GM23338 (cell line): ENCODE measurements at regions not wholly inside any gene's neighbourhood (a gene's known extent, or its start where the extent isn't known, plus 50 kb on each side); places are given as distances from the start of the nearest gene placed in this dataset.

ENCODE experiments used
- ATAC-seq: fragments of 200-7000 bp; cut with Tn5 transposase; 3 replicates; pipeline ENCODE4 v1.9.1; 2020
- DNase-seq: peaks from one replicate; pipeline ENCODE4 v3.0.0-alpha.2; 2015; ENCODE audit warnings: low spot score
- H2AFZ ChIP-seq: fragments of 200-600 bp; sonication (generic); 2 replicates; pipeline ENCODE4 v1.8.0; 2016; ENCODE audit warnings: antibody characterized with exemption, mild to moderate bottlenecking, moderate library complexity
- H3F3A ChIP-seq: fragments of 200-600 bp; sonication (generic); replicated peaks from 2 replicates; pipeline ENCODE4 v1.8.0; 2017; ENCODE audit warnings: antibody characterized with exemption, mixed run types, low read depth
- H3K27ac ChIP-seq: fragments of 200-600 bp; sonication (generic); 2 replicates; pipeline ENCODE4 v1.6.1; 2016; ENCODE audit warnings: low read depth
- H3K27me3 ChIP-seq: fragments of 200-600 bp; sonication (generic); 2 replicates; pipeline ENCODE4 v1.8.0; 2016; ENCODE audit warnings: mild to moderate bottlenecking, mixed run types, moderate library complexity; ENCODE audit not compliant: insufficient read depth
- H3K36me3 ChIP-seq: fragments of 200-600 bp; sonication (generic); 2 replicates; pipeline ENCODE4 v1.8.0; 2016; ENCODE audit warnings: mild to moderate bottlenecking; ENCODE audit not compliant: insufficient read depth
- H3K4me1 ChIP-seq: fragments of 200-600 bp; sonication (generic); 2 replicates; pipeline ENCODE4 v1.8.0; 2016; ENCODE audit warnings: mild to moderate bottlenecking, moderate library complexity; ENCODE audit not compliant: insufficient read depth
- H3K4me2 ChIP-seq: fragments of 200-600 bp; sonication (generic); 2 replicates; pipeline ENCODE4 v1.7.1; 2017; ENCODE audit warnings: mixed run types
- H3K4me3 ChIP-seq: fragments of 200-600 bp; sonication (generic); 2 replicates; pipeline ENCODE4 v1.6.1; 2016; ENCODE audit warnings: mixed run types
- H3K79me2 ChIP-seq: fragments of 200-600 bp; sonication (generic); replicated peaks from 2 replicates; pipeline ENCODE4 v1.8.0; 2017; ENCODE audit warnings: mild to moderate bottlenecking; ENCODE audit not compliant: insufficient read depth
- H3K9me2 ChIP-seq: fragments of 200-600 bp; sonication (generic); 2 replicates; pipeline ENCODE4 v1.8.0; 2017; ENCODE audit not compliant: insufficient read depth
- H4K20me1 ChIP-seq: fragments of 200-600 bp; sonication (generic); replicated peaks from 2 replicates; pipeline ENCODE4 v1.8.0; 2017; ENCODE audit warnings: mild to moderate bottlenecking; ENCODE audit not compliant: insufficient read depth
- H3K27ac Mint-ChIP-seq: 2 replicates; pipeline ENCODE4 v1.8.0; 2020; ENCODE audit warnings: inconsistent platforms, mild to moderate bottlenecking, moderate library complexity, mixed read lengths
- H3K27me3 Mint-ChIP-seq: 3 replicates; pipeline ENCODE4 v1.8.0; 2022; ENCODE audit warnings: low read depth, mild to moderate bottlenecking, moderate library complexity, mixed read lengths, inconsistent platforms; ENCODE audit not compliant: insufficient read depth, poor library complexity
- H3K36me3 Mint-ChIP-seq: 3 replicates; pipeline ENCODE4 v1.8.0; 2021; ENCODE audit warnings: low read depth, mild to moderate bottlenecking, inconsistent platforms, moderate library complexity, mixed read lengths
- H3K4me1 Mint-ChIP-seq: 3 replicates; pipeline ENCODE4 v1.8.0; 2020; ENCODE audit warnings: mild to moderate bottlenecking, inconsistent platforms, mixed read lengths
- H3K4me3 Mint-ChIP-seq: 3 replicates; pipeline ENCODE4 v1.8.0; 2021; ENCODE audit warnings: moderate library complexity, mild to moderate bottlenecking, inconsistent platforms, mixed read lengths
- H3K9me3 Mint-ChIP-seq: 3 replicates; pipeline ENCODE4 v1.8.0; 2020; ENCODE audit warnings: moderate library complexity, mild to moderate bottlenecking, inconsistent platforms, mixed read lengths
- CREB1 ChIP-seq: fragments of 250-450 bp; sonication (Bioruptor Pico); IDR thresholded peaks from 2 replicates; pipeline ENCODE4 v1.5.0; 2020; ENCODE audit warnings: low read depth, mild to moderate bottlenecking, moderate library complexity
- EZH2 ChIP-seq: fragments of 200-600 bp; sonication (generic); IDR thresholded peaks from one replicate; pipeline ENCODE4 v1.8.0; 2017; ENCODE audit warnings: antibody characterized with exemption, mild to moderate bottlenecking, low read depth; ENCODE audit not compliant: unreplicated experiment
- EZH2phosphoT487 ChIP-seq: fragments of 200-600 bp; sonication (generic); IDR thresholded peaks from one replicate; pipeline ENCODE4 v1.8.1; 2018; ENCODE audit warnings: antibody characterized with exemption; ENCODE audit not compliant: unreplicated experiment
- JUNB ChIP-seq: IDR thresholded peaks from one replicate; pipeline ENCODE4 v1.6.1; 2016; ENCODE audit warnings: antibody characterized with exemption; ENCODE audit not compliant: unreplicated experiment
- NANOG ChIP-seq: IDR thresholded peaks from 2 replicates; pipeline ENCODE4 v1.6.1; 2016; ENCODE audit warnings: antibody characterized with exemption, borderline replicate concordance
- POLR2AphosphoS5 ChIP-seq: IDR thresholded peaks from 2 replicates; pipeline ENCODE4 v1.6.1; 2016; ENCODE audit warnings: antibody characterized with exemption, low read depth
- STAT1 ChIP-seq: IDR thresholded peaks from one replicate; pipeline ENCODE4 v1.6.1; 2016; ENCODE audit warnings: antibody characterized with exemption; ENCODE audit not compliant: unreplicated experiment
- ZNF114 ChIP-seq: fragments of 250-450 bp; sonication (Bioruptor Pico); IDR thresholded peaks from 2 replicates; pipeline ENCODE4 v1.5.0; 2020; ENCODE audit warnings: mild to moderate bottlenecking, moderate library complexity
- ZNF331 ChIP-seq: fragments of 250-450 bp; sonication (Bioruptor Pico); IDR thresholded peaks from 2 replicates; pipeline ENCODE4 v1.5.0; 2020; ENCODE audit warnings: low read depth, mild to moderate bottlenecking, moderate library complexity
- TF ChIP-seq, protein P1 (sequence below), 2 experiments: fragments of 200-600 bp in 1 of 2; sonication (generic) in 1 of 2; conservative IDR thresholded peaks; 2 replicates each; pipeline versions ENCODE4 v1.5.1 to v1.6.1; 2016 to 2017; ENCODE audit warnings: antibody characterized with exemption in 2 of 2, low read depth in 2 of 2, mild to moderate bottlenecking in 2 of 2, moderate library complexity in 1 of 2
- TF ChIP-seq, protein P2 (sequence below): fragments of 250-450 bp; sonication (Bioruptor Pico); IDR thresholded peaks from 2 replicates; pipeline ENCODE4 v1.5.0; 2020; ENCODE audit warnings: mild to moderate bottlenecking, moderate library complexity
- TF ChIP-seq, protein P3 (sequence below): IDR thresholded peaks from 2 replicates; pipeline ENCODE4 v1.6.1; 2016; ENCODE audit warnings: antibody characterized with exemption
- TF ChIP-seq, protein P4 (sequence below): IDR thresholded peaks from one replicate; pipeline ENCODE4 v1.6.1; 2018; ENCODE audit warnings: antibody characterized with exemption; ENCODE audit not compliant: unreplicated experiment

DNA sequence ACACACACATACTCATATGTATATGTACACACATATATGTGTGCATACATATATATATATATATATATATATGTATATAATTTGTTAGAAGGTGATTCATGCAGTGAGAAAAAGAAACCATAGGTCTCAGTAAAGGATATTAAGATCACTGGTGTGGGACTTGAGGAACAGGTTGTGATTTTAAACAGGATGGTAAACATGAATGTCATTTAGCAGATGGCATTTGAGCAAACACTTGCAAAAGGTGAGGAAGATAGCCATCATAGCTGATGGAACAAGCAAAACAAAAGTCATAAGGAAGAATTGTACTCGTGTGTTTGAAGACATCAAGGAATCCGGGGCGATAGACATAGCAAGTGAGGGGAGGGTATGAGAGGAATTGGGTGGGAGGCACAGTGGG lies 784.5 kb downstream of the TSN start:
- no peak overlapping the region for H3K4me3 Mint-ChIP-seq
- no peaks in the 10 kb centered on the region for H3K27me3 ChIP-seq
- H3K4me2 ChIP-seq, result no peak overlapping the region
- H3F3A ChIP-seq, result no peaks in the 10 kb centered on the region
- H3K36me3 Mint-ChIP-seq, result no peaks in the 10 kb centered on the region; the same call in 1 of the 3 replicates
- H3K27ac Mint-ChIP-seq, result no peak overlapping the region
- ATAC-seq (no peak), DNase-seq (no peak)
- H4K20me1 ChIP-seq, result no peaks in the 10 kb centered on the region
- no peak overlapping the region for H3K27ac ChIP-seq
- TF ChIP-seq POLR2AphosphoS5 (no peak), ZNF331 (CRISPR knock-in tag) (no peak), EZH2phosphoT487 (no peak), ZNF114 (CRISPR knock-in tag) (no peak), CREB1 (CRISPR knock-in tag) (no peak), NANOG (no peak), STAT1 (no peak), JUNB (no peak), EZH2 (no peak)
- TF ChIP-seq, protein P1, sequence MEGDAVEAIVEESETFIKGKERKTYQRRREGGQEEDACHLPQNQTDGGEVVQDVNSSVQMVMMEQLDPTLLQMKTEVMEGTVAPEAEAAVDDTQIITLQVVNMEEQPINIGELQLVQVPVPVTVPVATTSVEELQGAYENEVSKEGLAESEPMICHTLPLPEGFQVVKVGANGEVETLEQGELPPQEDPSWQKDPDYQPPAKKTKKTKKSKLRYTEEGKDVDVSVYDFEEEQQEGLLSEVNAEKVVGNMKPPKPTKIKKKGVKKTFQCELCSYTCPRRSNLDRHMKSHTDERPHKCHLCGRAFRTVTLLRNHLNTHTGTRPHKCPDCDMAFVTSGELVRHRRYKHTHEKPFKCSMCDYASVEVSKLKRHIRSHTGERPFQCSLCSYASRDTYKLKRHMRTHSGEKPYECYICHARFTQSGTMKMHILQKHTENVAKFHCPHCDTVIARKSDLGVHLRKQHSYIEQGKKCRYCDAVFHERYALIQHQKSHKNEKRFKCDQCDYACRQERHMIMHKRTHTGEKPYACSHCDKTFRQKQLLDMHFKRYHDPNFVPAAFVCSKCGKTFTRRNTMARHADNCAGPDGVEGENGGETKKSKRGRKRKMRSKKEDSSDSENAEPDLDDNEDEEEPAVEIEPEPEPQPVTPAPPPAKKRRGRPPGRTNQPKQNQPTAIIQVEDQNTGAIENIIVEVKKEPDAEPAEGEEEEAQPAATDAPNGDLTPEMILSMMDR (conservative IDR thresholded peaks at IDR 0.05; ENCODE audit: low read depth in 2 of 2), result no peak
- TF ChIP-seq, protein P2, sequence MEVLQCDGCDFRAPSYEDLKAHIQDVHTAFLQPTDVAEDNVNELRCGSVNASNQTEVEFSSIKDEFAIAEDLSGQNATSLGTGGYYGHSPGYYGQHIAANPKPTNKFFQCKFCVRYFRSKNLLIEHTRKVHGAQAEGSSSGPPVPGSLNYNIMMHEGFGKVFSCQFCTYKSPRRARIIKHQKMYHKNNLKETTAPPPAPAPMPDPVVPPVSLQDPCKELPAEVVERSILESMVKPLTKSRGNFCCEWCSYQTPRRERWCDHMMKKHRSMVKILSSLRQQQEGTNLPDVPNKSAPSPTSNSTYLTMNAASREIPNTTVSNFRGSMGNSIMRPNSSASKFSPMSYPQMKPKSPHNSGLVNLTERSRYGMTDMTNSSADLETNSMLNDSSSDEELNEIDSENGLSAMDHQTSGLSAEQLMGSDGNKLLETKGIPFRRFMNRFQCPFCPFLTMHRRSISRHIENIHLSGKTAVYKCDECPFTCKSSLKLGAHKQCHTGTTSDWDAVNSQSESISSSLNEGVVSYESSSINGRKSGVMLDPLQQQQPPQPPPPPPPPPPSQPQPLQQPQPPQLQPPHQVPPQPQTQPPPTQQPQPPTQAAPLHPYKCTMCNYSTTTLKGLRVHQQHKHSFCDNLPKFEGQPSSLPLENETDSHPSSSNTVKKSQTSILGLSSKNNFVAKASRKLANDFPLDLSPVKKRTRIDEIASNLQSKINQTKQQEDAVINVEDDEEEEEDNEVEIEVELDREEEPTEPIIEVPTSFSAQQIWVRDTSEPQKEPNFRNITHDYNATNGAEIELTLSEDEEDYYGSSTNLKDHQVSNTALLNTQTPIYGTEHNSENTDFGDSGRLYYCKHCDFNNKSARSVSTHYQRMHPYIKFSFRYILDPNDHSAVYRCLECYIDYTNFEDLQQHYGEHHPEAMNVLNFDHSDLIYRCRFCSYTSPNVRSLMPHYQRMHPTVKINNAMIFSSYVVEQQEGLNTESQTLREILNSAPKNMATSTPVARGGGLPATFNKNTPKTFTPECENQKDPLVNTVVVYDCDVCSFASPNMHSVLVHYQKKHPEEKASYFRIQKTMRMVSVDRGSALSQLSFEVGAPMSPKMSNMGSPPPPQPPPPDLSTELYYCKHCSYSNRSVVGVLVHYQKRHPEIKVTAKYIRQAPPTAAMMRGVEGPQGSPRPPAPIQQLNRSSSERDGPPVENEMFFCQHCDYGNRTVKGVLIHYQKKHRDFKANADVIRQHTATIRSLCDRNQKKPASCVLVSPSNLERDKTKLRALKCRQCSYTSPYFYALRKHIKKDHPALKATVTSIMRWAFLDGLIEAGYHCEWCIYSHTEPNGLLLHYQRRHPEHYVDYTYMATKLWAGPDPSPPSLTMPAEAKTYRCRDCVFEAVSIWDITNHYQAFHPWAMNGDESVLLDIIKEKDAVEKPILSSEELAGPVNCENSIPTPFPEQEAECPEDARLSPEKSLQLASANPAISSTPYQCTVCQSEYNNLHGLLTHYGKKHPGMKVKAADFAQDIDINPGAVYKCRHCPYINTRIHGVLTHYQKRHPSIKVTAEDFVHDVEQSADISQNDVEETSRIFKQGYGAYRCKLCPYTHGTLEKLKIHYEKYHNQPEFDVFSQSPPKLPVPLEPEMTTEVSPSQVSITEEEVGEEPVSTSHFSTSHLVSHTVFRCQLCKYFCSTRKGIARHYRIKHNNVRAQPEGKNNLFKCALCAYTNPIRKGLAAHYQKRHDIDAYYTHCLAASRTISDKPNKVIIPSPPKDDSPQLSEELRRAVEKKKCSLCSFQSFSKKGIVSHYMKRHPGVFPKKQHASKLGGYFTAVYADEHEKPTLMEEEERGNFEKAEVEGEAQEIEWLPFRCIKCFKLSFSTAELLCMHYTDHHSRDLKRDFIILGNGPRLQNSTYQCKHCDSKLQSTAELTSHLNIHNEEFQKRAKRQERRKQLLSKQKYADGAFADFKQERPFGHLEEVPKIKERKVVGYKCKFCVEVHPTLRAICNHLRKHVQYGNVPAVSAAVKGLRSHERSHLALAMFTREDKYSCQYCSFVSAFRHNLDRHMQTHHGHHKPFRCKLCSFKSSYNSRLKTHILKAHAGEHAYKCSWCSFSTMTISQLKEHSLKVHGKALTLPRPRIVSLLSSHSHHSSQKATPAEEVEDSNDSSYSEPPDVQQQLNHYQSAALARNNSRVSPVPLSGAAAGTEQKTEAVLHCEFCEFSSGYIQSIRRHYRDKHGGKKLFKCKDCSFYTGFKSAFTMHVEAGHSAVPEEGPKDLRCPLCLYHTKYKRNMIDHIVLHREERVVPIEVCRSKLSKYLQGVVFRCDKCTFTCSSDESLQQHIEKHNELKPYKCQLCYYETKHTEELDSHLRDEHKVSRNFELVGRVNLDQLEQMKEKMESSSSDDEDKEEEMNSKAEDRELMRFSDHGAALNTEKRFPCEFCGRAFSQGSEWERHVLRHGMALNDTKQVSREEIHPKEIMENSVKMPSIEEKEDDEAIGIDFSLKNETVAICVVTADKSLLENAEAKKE (CRISPR knock-in tag), result no peak
- TF ChIP-seq, protein P3, sequence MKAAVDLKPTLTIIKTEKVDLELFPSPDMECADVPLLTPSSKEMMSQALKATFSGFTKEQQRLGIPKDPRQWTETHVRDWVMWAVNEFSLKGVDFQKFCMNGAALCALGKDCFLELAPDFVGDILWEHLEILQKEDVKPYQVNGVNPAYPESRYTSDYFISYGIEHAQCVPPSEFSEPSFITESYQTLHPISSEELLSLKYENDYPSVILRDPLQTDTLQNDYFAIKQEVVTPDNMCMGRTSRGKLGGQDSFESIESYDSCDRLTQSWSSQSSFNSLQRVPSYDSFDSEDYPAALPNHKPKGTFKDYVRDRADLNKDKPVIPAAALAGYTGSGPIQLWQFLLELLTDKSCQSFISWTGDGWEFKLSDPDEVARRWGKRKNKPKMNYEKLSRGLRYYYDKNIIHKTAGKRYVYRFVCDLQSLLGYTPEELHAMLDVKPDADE, result no peak
- TF ChIP-seq, protein P4, sequence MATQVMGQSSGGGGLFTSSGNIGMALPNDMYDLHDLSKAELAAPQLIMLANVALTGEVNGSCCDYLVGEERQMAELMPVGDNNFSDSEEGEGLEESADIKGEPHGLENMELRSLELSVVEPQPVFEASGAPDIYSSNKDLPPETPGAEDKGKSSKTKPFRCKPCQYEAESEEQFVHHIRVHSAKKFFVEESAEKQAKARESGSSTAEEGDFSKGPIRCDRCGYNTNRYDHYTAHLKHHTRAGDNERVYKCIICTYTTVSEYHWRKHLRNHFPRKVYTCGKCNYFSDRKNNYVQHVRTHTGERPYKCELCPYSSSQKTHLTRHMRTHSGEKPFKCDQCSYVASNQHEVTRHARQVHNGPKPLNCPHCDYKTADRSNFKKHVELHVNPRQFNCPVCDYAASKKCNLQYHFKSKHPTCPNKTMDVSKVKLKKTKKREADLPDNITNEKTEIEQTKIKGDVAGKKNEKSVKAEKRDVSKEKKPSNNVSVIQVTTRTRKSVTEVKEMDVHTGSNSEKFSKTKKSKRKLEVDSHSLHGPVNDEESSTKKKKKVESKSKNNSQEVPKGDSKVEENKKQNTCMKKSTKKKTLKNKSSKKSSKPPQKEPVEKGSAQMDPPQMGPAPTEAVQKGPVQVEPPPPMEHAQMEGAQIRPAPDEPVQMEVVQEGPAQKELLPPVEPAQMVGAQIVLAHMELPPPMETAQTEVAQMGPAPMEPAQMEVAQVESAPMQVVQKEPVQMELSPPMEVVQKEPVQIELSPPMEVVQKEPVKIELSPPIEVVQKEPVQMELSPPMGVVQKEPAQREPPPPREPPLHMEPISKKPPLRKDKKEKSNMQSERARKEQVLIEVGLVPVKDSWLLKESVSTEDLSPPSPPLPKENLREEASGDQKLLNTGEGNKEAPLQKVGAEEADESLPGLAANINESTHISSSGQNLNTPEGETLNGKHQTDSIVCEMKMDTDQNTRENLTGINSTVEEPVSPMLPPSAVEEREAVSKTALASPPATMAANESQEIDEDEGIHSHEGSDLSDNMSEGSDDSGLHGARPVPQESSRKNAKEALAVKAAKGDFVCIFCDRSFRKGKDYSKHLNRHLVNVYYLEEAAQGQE, result no peak
- H3K9me2 ChIP-seq, result peaks cover 26% of the 10 kb centered on the region
- H3K79me2 ChIP-seq, result no peaks in the 10 kb centered on the region
- H3K4me3 ChIP-seq, result no peak overlapping the region
- no peak overlapping the region for H2AFZ ChIP-seq
- peaks cover 5% of the 10 kb centered on the region for H3K27me3 Mint-ChIP-seq
- no peaks in the 10 kb centered on the region for H3K36me3 ChIP-seq
- H3K4me1 Mint-ChIP-seq, result no peaks in the 10 kb centered on the region
- no peaks in the 10 kb centered on the region for H3K4me1 ChIP-seq
- no peaks in the 10 kb centered on the region for H3K9me3 Mint-ChIP-seq
